Thymus (tissue), 11 donors: ENCODE measurements at regions not wholly inside any gene's neighbourhood (a gene's known extent, or its start where the extent isn't known, plus 50 kb on each side); places are given as distances from the start of the nearest gene placed in this dataset.

Source experiments
- DNase-seq, 9 donors: peaks; one replicate each; pipeline ENCODE4 v3.0.0-alpha.2; 2013; ENCODE audit warnings: low spot score in 9 of 9, low read depth in 6 of 9, missing footprints in 1 of 9
- H3K27ac ChIP-seq, 2 donors: one replicate each; pipeline ENCODE4 v1.5.1; 2013; ENCODE audit warnings: control low read depth in 1 of 2, low read depth in 1 of 2, low read length in 1 of 2, mild to moderate bottlenecking in 1 of 2, moderate library complexity in 1 of 2
- H3K27me3 ChIP-seq, 2 donors: one replicate each; pipeline ENCODE4 v1.5.1; 2013; ENCODE audit warnings: low read length in 1 of 2; ENCODE audit not compliant: control insufficient read depth in 2 of 2, insufficient read depth in 1 of 2
- H3K36me3 ChIP-seq, 2 donors: one replicate each; pipeline ENCODE4 v1.5.1; 2013; ENCODE audit warnings: low read length in 1 of 2, mild to moderate bottlenecking in 1 of 2, moderate library complexity in 1 of 2; ENCODE audit not compliant: control insufficient read depth in 2 of 2, insufficient read depth in 2 of 2
- H3K4me1 ChIP-seq, 2 donors: one replicate each; pipeline ENCODE4 v1.5.1; 2013; ENCODE audit warnings: low read length in 2 of 2; ENCODE audit not compliant: control insufficient read depth in 2 of 2, insufficient read depth in 2 of 2
- H3K4me3 ChIP-seq, 2 donors: one replicate each; pipeline ENCODE4 v1.5.1; 2013; ENCODE audit warnings: low read length in 2 of 2, control low read depth in 1 of 2, mild to moderate bottlenecking in 1 of 2
- H3K9me3 ChIP-seq, 2 donors: one replicate each; pipeline ENCODE4 v1.5.1; 2013; ENCODE audit warnings: low read length in 1 of 2, mild to moderate bottlenecking in 1 of 2; ENCODE audit not compliant: control insufficient read depth in 2 of 2, insufficient read depth in 1 of 2
- WGBS: extraction: QIAGEN DNeasy Blood & Tissue Kit; methylation state at CpG from one replicate; pipeline ENCODE4 v1.1.7; 2013; 5-methylcytosine and 5-hydroxymethylcytosine counted together
- donor health status: healthy.

- DNase-seq = peak in 3 of 9 donors; percentile 11 to 75 (median 21)
- Histone ChIP-seq H3K9me3 (no peaks in the 10 kb centered on the region), H3K36me3 (no peaks in the 10 kb centered on the region), H3K4me1 (peaks cover 3 to 21% of the 10 kb centered on the region in 2 donors), H3K27me3 (no peaks in the 10 kb centered on the region), H3K4me3 (no peak overlapping the region), H3K27ac (peak overlapping the region in 1 of 2 donors; percentile 55)
- 63% methylated on average over 10 of the region's 10 CpGs for WGBS
Measured at GRCh38 chr3:14335774-14336748, 66.3 kb upstream of the SLC6A6 start.

- Histone ChIP-seq H3K4me3 (no peak overlapping the region), H3K9me3 (no peaks in the 10 kb centered on the region), H3K4me1 (peaks cover 3 to 21% of the 10 kb centered on the region in 2 donors), H3K27me3 (no peaks in the 10 kb centered on the region), H3K36me3 (no peaks in the 10 kb centered on the region), H3K27ac (peak overlapping the region in 1 of 2 donors; percentile 55)
- peak in 1 of 9 donors; percentile 42 for DNase-seq
- WGBS = 79% methylated on average over 17 of the region's 17 CpGs
Measured at GRCh38 chr3:14336749-14337598, 65.4 kb upstream of the SLC6A6 start.

GRCh38 chr3:14337828-14338227, 64.6 kb upstream of the SLC6A6 start:
- Histone ChIP-seq H3K4me3 (no peak overlapping the region), H3K9me3 (no peaks in the 10 kb centered on the region), H3K4me1 (peaks cover 3 to 21% of the 10 kb centered on the region in 2 donors), H3K27me3 (no peaks in the 10 kb centered on the region), H3K36me3 (no peaks in the 10 kb centered on the region), H3K27ac (no peak overlapping the region)
- DNase-seq = no peak
- 86% methylated on average over 6 of the region's 6 CpGs for WGBS

DNA sequence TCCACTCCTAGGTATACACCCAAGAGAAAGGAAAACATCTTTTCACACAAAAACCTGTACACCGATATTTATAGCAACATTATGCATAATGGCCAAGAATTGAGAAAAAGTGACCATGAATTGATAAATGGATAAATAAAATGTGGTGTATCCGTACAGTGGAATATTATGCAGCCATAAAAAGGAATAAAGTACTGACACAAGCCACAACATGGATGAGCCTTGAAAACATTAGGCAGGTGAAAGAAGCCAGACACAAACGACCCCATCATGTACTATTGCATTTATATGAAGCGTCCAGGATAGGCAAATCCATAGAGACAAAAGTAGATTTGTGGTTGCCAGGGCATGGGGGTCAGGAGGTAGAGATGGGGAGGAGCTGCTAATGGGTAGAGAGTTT, 64.2 kb upstream of the SLC6A6 start:
- DNase-seq = no peak
- Histone ChIP-seq H3K27me3 (no peaks in the 10 kb centered on the region), H3K27ac (no peak overlapping the region), H3K4me1 (peaks cover 3 to 21% of the 10 kb centered on the region in 2 donors), H3K36me3 (no peaks in the 10 kb centered on the region), H3K9me3 (no peaks in the 10 kb centered on the region), H3K4me3 (no peak overlapping the region)
- whole genome bisulfite sequencing = 84% methylated on average over 4 of the region's 4 CpGs

- WGBS = 96% methylated on average over 7 of the region's 7 CpGs
- Histone ChIP-seq H3K9me3 (no peaks in the 10 kb centered on the region), H3K4me1 (peaks cover 3 to 21% of the 10 kb centered on the region in 2 donors), H3K36me3 (no peaks in the 10 kb centered on the region), H3K27me3 (no peaks in the 10 kb centered on the region), H3K4me3 (no peak overlapping the region), H3K27ac (no peak overlapping the region)
- no peak for DNase-seq
Measured at GRCh38 chr3:14338898-14339458, 63.4 kb upstream of the SLC6A6 start.

- WGBS = 87% methylated on average over 14 of the region's 14 CpGs
Measured at GRCh38 chr3:14340960-14341708, 61.3 kb upstream of the SLC6A6 start.

DNA sequence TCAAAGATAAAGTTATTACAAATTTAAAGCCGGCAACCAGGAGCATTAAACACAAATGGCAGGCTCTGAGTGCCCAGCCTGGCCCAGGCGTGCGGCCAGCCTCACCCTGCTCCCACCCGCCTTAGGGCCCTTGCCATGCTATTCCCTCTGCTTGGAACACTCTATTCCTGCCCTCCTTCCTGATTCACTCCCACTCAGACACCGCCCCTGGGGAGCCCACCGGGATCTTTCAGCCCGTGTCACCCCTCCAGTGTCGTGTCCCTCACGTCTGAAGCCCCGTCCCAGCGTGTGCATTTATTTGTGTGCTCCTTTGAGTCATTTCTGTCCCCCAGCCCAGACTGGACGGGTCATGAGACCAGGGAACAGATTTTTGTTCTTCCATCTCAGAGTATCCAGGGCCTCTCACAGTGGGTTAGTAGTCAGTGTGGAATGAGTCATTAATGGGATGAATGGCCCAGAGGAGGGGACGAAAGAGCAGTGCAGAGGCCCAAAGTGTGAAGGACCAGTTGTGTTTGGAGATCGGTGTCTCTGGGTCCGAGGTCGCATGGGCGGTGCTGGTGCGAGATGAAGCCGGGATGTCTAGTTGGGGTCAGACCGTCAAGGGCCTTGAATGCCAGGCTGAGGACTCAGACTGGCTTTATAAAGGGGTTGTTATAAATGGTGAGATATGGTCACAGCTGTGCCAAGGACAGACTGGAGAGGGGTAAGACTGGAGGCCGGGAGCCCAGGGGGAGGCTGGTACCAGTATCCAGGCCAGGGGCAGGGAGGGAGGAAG, 58.9 kb upstream of the SLC6A6 start:
- H3K4me3 ChIP-seq = no peak overlapping the region
- H3K4me1 ChIP-seq = no peaks in the 10 kb centered on the region
- H3K27me3 ChIP-seq = no peaks in the 10 kb centered on the region
- no peaks in the 10 kb centered on the region for H3K36me3 ChIP-seq
- WGBS = 92% methylated on average over 21 of the region's 21 CpGs
- H3K9me3 ChIP-seq = no peaks in the 10 kb centered on the region
- no peak for DNase-seq
- H3K27ac ChIP-seq = no peak overlapping the region

More at GRCh38 chr3:14340960-14341708, 61.3 kb upstream of the SLC6A6 start:
- Histone ChIP-seq H3K36me3 (no peaks in the 10 kb centered on the region), H3K27ac (no peak overlapping the region), H3K4me1 (peaks cover 0 to 14% of the 10 kb centered on the region in 2 donors), H3K27me3 (no peaks in the 10 kb centered on the region), H3K9me3 (no peaks in the 10 kb centered on the region), H3K4me3 (no peak overlapping the region)
- DNase-seq = no peak

DNA sequence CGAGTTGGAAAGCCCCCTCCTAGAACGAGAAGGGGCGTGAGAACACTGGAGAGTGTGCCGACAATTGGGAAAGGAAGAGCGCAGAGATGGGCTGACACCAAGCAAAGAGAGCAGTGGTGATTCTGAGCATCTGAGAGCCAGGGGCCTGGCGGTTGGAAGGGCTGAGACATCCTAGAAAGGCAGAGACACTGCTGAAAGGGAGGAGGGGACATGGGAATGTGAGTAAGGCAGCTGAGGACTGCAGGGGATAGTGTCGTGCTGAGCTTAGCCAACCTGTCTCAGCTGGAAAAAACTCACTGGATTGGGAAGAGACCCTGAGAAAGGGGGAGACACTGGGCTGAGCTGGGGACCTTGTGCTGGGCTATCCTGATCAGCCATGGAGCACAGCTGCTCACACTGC, 58.1 kb upstream of the SLC6A6 start:
- Histone ChIP-seq H3K27me3 (no peaks in the 10 kb centered on the region), H3K36me3 (no peaks in the 10 kb centered on the region), H3K27ac (no peak overlapping the region), H3K4me1 (no peaks in the 10 kb centered on the region), H3K9me3 (no peaks in the 10 kb centered on the region), H3K4me3 (no peak overlapping the region)
- no peak for DNase-seq
- WGBS = 96% methylated on average over 7 of the region's 7 CpGs
